Pancreas (tissue), 10 donors: ENCODE measurements at regions not wholly inside any gene's neighbourhood (a gene's known extent, or its start where the extent isn't known, plus 50 kb on each side); places are given as distances from the start of the nearest gene placed in this dataset.
"Not testable (repeated sequence)": the region's sequence is repeated elsewhere in the genome, so short reads cannot be mapped to it uniquely, and the experiment has no call there.

Experiments
- ATAC-seq, 4 donors: fragments of 200-7000 bp; cut with Tn5 transposase; one replicate each; pipeline versions ENCODE4 v1.8.0 to v1.9.1; 2020; ENCODE audit warnings: mild to moderate bottlenecking in 4 of 4, moderate library complexity in 4 of 4
- DNase-seq, 6 donors: peaks; one replicate each; pipeline ENCODE4 v3.0.0-alpha.2; 2020
- FAIRE-seq: peaks from 2 replicates; lab custom pipeline; 2012; peaks lifted over from hg19 to GRCh38; lab: Jason Lieb, UNC
- H3K27ac ChIP-seq, 4 donors: fragments of 200-600 bp; sonication (generic); 1 replicate in 3 of 4; 2 replicates in 1 of 4; pipeline versions ENCODE4 v1.5.0 to v1.8.0; 2020
- H3K27me3 ChIP-seq, 4 donors: fragments of 200-600 bp; one replicate each; pipeline ENCODE4 v1.8.0; 2021
- H3K36me3 ChIP-seq, 3 donors: fragments of 200-600 bp; sonication (generic) in 1 of 3; one replicate each; pipeline versions ENCODE4 v1.5.0 to v1.8.0; 2020 to 2021
- H3K4me1 ChIP-seq, 3 donors: fragments of 200-600 bp; one replicate each; pipeline ENCODE4 v1.8.0; 2021
- H3K4me3 ChIP-seq, 4 donors: fragments of 200-600 bp; sonication (generic) in 2 of 4; one replicate each; pipeline versions ENCODE4 v1.5.0 to v1.8.0; 2020 to 2021
- H3K9me3 ChIP-seq, 4 donors: fragments of 200-600 bp; one replicate each; pipeline ENCODE4 v1.8.0; 2021
- WGBS, 2 donors: extraction: QIAGEN DNeasy Blood & Tissue Kit; methylation state at CpG; one replicate each; pipeline ENCODE4 v1.1.7; 2013; 5-methylcytosine and 5-hydroxymethylcytosine counted together
- intact Hi-C, 3 donors: fragments of 100-400 bp; cut with DNase I; formaldehyde crosslinking; loops; one replicate each; pipeline versions ENCODE4 v1.11.1 to v1.14.2; 2022
- TF ChIP-seq, protein P1 (sequence below), 4 donors: fragments of 200-600 bp; sonication (generic) in 3 of 4; IDR thresholded peaks; one replicate each; pipeline versions ENCODE4 v1.5.0 to v1.8.0; 2021; ENCODE audit warnings: antibody characterized with exemption in 4 of 4
- donor health status: healthy with polysubstance abuse.
- donor health status: DM: no; HTN: no; CAD: no; lungs with moderate emphysema.
- donor health status: DM: no; HTN: no; CAD: no.
- donor health status: control.
- donor health status: control.
- donor health status: Bipolar disorder and iron deficiency.
- donor health status: DM: yes; HTN: yes; CAD: no.
- donor health status: DM: no; HTN: no; CAD: no.
- donor health status: DM: no; HTN: no; CAD: no.
- donor health status: DM: yes; HTN: yes; CAD: no.

GRCh38 chr10:6787091-6787490 is 207.0 kb upstream of the PRKCQ start:
- DNase-seq (no peak), ATAC-seq (no peak), FAIRE-seq (no peak)
- intact Hi-C loops = no loop called here
- Histone ChIP-seq H3K27ac (no peak overlapping the region), H3K27me3 (no peaks in the 10 kb centered on the region), H3K36me3 (no peaks in the 10 kb centered on the region), H3K9me3 (no peaks in the 10 kb centered on the region), H3K4me1 (no peaks in the 10 kb centered on the region), H3K4me3 (no peak overlapping the region)
- TF ChIP-seq, protein P1, sequence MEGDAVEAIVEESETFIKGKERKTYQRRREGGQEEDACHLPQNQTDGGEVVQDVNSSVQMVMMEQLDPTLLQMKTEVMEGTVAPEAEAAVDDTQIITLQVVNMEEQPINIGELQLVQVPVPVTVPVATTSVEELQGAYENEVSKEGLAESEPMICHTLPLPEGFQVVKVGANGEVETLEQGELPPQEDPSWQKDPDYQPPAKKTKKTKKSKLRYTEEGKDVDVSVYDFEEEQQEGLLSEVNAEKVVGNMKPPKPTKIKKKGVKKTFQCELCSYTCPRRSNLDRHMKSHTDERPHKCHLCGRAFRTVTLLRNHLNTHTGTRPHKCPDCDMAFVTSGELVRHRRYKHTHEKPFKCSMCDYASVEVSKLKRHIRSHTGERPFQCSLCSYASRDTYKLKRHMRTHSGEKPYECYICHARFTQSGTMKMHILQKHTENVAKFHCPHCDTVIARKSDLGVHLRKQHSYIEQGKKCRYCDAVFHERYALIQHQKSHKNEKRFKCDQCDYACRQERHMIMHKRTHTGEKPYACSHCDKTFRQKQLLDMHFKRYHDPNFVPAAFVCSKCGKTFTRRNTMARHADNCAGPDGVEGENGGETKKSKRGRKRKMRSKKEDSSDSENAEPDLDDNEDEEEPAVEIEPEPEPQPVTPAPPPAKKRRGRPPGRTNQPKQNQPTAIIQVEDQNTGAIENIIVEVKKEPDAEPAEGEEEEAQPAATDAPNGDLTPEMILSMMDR (IDR thresholded peaks at IDR 0.05) = no peak
- 63 to 79% methylated on average over 3 of the region's 3 CpGs for WGBS, 2 donors

GRCh38 chr10:6786579-6787031 is 206.5 kb upstream of the PRKCQ start:
- intact Hi-C loops = no loop called here
- Histone ChIP-seq H3K4me3 (no peak overlapping the region), H3K4me1 (no peaks in the 10 kb centered on the region), H3K27ac (no peak overlapping the region), H3K27me3 (no peaks in the 10 kb centered on the region), H3K9me3 (no peaks in the 10 kb centered on the region), H3K36me3 (no peaks in the 10 kb centered on the region)
- 9 to 11% methylated on average over 10 of the region's 10 CpGs for WGBS, 2 donors
- TF ChIP-seq, protein P1 (IDR thresholded peaks at IDR 0.05) = peak in 1 of 4 donors; percentile 4
- peak in 2 of 4 donors; percentile 54 to 65 for ATAC-seq
- FAIRE-seq = no peak
- no peak for DNase-seq

GRCh38 chr10:6784429-6784828 is 204.4 kb upstream of the PRKCQ start:
- WGBS, 2 donors = 68 to 86% methylated on average over 8 of the region's 8 CpGs
- intact Hi-C loops, H3K9me3 ChIP-seq, FAIRE-seq, H3K36me3 ChIP-seq, H3K4me1 ChIP-seq, DNase-seq, ATAC-seq, H3K27me3 ChIP-seq, H3K4me3 ChIP-seq, H3K27ac ChIP-seq: not testable (repeated sequence)

DNA sequence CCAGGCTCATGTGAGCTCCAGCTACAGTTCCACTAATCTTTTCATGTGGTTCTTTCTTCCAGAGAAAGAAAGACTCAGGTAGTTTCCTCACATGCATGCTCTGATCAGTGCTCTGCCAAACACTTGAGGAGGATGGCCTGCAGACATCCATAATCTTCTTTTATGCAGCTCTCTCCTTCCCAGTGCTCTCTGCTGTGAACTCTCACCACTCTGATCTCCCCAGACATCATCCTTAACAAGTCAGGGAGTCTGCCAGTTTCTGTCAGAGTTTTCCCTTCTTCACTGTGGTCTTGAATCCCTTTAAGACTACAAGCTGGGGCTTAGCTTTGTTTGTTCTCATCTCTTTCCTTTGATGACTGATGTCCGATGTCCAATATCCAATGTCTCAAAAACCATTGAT is 203.4 kb upstream of the PRKCQ start:
- H3K4me3 ChIP-seq = no peak overlapping the region
- ATAC-seq (no peak), DNase-seq (no peak), FAIRE-seq (no peak)
- H3K36me3 ChIP-seq = no peaks in the 10 kb centered on the region
- H3K27me3 ChIP-seq = no peaks in the 10 kb centered on the region
- no peaks in the 10 kb centered on the region for H3K9me3 ChIP-seq
- intact Hi-C loops = no loop called here
- no peaks in the 10 kb centered on the region for H3K4me1 ChIP-seq
- TF ChIP-seq, protein P1 (IDR thresholded peaks at IDR 0.05) = no peak
- H3K27ac ChIP-seq = no peak overlapping the region
- 79 to 82% methylated on average over 1 of the region's 1 CpG for WGBS, 2 donors

- Histone ChIP-seq H3K27ac (no peak overlapping the region), H3K36me3 (no peaks in the 10 kb centered on the region), H3K4me3 (no peak overlapping the region), H3K27me3 (no peaks in the 10 kb centered on the region), H3K9me3 (no peaks in the 10 kb centered on the region), H3K4me1 (no peaks in the 10 kb centered on the region)
- no peak for DNase-seq
- no peak for FAIRE-seq
- TF ChIP-seq, protein P1 (IDR thresholded peaks at IDR 0.05) = no peak
- intact Hi-C loops = no loop called here
- 40 to 43% methylated on average over 2 of the region's 2 CpGs for WGBS, 2 donors
- no peak for ATAC-seq
Measured at GRCh38 chr10:6782378-6782777, 202.3 kb upstream of the PRKCQ start.
